ENCODE measurements at regions not wholly inside any gene's neighbourhood (a gene's known extent, or its start where the extent isn't known, plus 50 kb on each side); places are given as distances from the start of the nearest gene placed in this dataset.
A peak's percentile ranks its signal among the peaks of the same experiment; 100 is the strongest.

DNA sequence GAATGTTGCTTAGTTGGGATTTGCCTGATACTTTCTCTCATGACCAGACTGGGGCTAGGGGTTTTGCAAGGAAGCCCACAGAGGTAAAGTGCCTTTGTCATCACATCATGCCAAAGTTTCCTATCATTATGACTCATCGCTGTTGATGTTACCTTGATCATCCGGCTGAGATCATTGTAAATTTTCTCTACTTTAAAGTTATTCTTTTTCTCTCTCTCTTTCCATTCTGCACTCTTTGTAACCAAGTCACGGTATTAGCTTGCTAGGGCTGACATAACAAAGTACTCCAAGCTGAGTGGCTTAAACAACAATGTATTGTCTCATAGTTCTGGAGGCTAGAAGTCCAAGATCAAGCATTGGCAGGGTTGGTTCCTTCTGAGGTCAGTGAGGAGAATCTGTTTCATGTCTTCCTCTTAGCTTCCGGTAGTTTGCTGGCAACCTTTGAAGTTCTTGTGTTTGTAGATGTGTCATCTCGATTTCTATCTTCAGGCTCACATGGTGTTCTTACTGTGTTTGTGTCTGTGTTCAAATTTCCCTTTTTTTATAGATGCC, 113.0 kb downstream of the DTHD1 start:
- DNase-seq: no peak

DNA sequence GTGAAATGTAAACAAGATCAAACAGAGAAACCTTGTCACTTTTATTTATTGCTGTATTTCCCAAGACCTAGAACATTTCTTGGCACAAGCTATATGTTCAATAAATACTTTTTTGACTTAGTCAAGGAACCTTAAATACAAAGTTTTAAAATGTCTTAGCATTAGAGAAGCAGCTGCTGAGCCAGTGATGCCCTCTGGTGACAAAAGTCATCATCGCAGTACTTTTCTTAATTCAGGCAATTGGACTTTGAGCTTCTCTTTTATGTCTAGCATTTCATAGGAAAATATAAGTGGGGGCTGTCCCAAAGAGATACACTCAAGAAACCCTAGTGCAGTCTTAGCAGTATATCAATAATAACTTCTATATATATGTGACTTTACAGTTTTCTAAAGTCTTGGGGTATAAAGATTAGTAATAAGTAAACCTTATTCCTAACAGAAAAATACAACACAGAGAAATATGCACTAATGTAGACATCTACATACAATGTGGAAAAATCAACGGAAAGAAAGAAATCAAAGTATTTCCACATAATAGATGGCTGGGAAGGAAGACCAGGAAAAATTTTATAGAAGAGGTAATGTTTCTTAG, 118.4 kb downstream of the DTHD1 start:
- peak; percentile 60 for DNase-seq

DNA sequence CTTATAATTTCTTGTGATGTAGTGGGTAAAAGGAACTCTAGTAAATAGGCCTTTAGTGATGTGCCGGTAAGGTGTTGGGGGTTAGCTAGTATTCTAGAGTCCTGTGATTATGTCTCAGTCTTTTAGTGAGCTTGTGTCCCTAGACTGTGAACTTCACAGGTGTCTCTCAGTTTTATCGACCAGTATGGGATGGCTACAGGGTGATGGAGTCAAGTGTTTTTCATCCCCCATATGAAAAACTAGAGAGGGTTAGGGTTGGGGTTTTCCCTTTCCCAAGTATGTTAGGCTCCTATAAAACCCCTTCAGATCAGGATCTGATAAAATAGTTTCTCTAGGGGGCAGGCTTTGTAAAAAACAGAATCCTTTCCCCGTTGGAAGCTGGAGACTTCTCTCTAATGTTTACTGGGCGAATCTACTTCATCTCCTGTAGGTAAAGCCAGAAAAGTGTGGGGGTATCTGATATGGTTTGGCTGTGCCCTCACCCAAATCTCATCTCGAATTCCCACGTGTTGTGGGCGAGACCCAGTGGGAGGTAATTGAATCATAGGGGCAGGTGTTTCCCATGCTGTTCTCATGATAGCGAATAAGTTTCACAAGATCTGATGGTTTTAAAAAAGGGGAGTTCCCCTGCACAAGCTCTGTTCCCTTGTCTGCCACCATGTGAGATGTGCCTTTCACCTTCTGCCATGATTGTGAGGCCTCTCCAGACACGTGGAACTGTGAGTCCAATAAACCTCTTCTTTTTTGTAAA, 120.8 kb downstream of the DTHD1 start:
- DNase-seq: no peak

DNA sequence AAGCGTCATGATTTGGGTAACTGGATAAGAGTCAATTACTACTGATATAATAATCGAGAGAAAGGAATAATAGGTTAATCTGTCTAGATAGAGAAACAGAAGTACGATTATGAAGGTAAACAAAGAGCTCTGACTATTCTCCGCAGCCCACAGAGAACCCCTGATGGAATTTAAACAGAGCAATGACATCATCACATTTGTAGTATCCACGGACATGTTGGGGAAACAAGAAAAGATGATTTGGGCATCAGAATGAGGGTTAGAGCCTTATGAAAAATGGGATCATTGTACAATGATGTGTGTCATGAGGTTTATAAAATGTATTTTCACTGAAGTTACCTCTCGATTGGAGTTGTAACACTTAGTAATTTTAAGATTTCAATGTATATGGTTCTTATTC, 129.9 kb downstream of the DTHD1 start:
- DNase-seq: no peak

DNA sequence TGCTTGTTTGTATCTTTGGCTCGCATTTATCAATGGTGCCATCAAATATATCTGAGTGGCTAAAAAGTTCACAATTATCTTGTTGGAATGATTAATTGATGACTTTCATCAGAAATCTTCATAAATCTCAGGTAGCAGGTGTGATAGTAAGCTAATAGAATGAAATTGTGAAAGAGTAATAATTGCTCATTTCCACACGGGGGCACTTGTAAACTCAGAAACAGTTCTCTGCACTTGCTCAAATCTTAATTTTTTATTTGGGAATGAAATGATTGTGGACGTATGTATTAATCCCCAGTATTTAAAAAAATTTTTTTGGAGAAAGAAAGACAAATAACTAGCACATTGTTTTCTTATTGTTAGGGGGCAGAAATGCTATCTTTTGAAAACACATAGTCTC, 132.8 kb downstream of the DTHD1 start:
- DNase-seq: peak; percentile 18

DNA sequence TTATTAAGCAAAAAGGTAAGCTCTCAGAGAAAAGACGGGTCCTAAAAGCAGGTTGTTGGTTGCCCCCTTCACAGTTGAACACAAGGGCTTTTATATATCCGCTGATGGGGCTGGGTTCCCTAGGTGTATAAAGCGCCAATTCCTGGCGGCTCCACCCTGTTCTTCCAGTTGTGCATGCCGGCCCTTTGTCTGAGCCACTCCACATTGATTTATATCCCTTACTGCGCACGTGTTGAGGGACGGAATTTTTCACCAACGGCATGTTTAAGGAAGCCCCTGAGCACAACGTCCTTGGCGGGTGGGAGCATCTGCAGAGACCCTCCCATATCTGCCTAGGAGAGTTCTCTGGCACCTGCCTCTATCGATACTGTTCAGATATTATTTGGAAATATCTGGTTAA, 135.7 kb downstream of the DTHD1 start:
- DNase-seq: no peak

DNA sequence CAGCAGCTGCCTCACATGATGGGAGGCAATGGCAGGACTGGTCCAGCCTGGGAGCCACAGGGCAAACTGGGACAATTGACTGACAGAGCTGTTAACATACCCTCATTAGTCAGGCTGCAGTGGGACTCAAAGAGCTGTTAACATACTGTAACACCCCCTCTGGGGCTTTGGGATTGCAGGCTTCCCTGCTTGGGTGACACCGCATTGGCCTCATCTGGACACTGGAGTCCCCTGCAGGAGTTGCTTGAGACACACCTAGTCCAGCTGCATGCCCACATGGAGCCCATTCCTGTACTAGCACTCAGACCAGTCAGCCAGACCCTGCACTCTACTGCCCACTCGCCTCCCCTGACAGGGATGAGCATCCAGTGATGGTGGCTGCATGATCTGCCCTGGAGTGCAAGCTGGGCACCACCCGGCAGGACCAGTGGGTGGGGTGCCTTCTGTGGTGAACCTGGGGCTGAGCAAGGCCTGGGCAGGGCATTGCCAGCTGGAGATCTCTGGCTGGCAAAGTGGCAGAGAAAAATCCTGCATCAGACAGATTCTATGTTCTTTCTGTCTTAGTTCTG, 138.8 kb downstream of the DTHD1 start:
- DNase-seq: no peak

DNA sequence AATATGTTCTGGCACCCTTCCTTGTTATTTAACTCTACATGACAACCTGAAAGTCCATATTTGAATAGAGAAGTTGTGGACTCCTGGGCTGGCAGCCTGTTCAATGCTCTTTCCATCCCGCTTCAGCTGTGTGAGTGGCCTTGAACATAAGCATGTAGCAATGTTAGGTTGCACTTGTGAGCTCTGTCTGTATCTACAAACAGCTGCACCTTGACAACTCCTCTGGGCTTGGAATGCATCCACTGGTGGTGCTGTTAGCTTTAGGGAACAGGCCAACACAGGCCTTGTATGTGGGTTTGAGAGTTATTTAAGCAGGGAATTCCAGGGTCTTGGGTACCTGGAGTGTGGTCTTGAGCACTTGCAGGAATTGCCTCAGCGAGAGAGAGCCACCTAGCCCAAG, 141.2 kb downstream of the DTHD1 start:
- no peak for DNase-seq

DNA sequence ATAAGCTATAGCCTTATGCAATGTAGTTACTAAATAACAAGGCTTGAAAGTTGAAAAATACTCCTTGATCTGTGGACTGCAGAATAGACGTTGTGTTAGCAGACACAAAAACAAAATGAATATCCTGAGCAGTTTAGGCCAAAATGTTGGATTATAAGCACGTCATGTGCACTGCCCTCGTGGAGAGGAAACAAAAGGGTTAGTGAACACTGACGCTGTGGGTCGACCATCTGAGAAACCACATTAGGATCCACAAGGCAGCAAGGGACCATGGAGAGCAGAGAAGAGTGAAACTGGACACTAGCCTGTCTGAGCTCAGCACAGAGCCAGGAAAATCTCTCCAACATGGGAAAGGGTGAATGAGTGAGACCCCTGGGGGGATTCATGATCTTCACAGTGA, 145.3 kb downstream of the DTHD1 start:
- no peak for DNase-seq

DNA sequence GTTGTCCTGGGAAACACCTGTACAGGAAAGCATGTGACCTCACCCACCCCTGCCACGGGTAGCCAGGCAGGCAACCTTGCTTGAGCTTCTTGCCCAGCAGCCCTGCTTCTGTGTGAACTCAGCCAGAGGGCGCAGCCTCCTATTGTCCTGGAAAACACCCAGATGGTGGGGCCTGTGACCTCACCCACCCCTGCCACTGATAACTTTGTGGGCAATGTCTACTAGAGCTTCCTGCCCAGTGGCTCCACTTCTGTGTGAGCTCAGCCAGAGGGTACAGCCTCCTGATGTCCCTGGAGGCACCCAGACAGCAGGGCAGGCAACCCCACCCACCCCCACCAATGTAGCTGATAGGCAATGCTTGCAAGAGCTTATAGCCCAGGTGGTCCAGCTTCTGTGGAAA, 146.3 kb downstream of the DTHD1 start:
- no peak for DNase-seq

DNA sequence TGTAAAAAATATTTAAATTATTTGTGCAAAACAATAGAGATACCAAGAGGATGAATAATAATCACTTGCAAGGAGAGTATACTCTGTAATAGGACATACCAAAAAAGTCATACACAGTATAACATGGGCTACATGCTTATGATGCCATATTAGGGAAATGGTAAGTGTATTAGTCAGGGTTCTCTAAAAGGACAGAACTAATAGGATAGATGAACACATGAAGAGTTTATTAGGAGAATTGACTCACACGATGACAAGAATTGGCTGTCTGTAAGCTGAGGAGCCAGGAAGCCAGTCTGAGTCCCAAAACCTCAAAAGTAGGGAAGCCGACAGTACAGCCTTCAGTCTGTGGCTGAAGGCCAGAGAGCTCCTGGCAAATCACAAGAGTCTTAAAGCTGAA, 151.2 kb downstream of the DTHD1 start:
- DNase-seq: no peak

DNA sequence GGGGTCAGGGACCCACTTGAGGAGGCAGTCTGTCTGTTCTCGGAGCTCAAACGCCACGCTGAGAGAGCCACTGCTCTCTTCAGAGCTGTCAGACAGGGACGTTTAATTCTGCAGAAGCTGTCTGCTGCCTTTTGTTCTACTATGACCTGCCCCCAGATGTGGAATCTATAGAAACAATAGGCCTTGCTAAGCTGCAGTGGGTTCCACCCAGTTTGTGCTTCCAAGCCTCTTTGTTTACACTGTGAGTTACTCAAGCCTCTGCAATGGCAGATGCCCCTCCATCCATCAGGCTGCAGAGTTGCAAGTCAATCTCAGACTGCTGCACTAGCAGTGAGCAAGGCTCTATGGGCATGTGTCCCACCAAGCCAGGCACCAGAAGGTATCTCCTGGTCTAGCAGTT, 158.1 kb downstream of the DTHD1 start:
- no peak for DNase-seq

DNA sequence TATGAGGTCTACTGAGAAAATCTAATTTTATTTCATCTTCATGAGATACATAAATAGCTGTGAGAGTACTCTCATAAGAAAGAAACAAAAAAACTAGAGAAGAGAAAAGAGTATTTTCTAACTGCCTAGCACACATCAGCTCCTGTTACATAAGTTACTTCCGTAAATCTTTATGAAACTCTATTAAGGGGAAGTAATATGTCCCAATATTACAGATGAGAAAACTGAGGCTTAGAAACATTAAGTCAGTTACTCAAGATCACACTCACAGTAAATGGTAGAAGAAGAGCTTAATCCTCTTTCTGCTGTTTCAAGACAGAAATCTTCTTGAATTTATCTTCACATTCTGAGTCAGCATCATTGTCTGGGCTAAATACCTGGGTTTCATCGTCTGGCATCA, 164.1 kb downstream of the DTHD1 start:
- DNase-seq: no peak

DNA sequence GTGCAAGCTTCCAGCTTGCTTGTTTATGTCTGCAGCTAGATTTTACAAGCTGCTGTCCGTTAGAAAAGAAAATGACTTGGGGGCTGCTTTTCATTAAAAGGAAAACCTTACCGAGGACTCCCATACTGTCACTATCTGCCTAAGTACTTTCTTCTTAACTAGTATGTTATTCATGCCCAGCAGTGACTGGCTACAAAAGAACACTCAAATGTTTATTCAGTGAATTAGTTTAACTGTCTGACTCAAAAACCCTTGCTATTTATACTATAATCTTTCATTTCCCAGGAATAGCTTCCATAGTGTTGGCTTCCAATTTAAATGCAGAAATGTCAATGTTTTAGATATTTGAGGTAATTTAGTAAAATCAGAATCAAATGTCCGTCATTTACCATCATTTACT, 164.9 kb downstream of the DTHD1 start:
- no peak for DNase-seq

DNA sequence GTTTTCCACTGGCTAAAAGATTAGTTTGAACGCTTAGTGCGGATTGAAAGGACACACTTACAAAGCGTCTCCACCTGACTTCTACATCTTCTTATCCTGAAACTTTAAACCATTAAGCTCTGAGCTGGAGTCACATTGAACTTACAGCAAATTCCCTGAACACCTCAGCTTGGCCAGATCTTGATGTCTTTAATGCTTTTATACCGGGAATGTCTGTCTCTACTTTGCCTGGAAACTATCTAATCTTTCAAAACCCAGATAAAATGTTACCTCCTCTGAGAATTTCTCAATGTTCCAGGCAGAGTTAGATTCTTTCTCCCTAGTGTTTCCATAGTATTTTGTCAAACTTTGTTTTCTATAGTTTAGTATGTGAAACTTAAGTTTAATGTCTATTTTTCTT, 179.9 kb downstream of the DTHD1 start:
- DNase-seq: no peak

DNA sequence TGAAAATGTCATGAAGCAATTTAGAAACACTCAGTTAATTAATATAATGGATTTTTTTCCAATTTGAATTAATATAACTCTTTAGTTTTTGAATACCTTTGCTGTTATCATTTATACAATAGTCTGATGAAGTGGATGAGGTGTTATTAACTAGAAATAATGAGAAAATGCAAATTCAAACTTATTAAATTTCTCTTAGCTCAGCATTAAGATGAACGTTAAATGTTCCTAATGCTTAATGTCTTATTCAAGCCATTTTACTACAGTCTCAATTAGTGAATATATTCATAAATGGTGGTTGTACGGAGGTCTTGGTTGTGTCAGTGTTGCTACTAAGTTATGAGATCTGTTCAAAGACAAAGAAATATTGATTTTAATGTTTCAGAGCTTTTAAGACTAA, 186.3 kb downstream of the DTHD1 start:
- DNase-seq: no peak

DNA sequence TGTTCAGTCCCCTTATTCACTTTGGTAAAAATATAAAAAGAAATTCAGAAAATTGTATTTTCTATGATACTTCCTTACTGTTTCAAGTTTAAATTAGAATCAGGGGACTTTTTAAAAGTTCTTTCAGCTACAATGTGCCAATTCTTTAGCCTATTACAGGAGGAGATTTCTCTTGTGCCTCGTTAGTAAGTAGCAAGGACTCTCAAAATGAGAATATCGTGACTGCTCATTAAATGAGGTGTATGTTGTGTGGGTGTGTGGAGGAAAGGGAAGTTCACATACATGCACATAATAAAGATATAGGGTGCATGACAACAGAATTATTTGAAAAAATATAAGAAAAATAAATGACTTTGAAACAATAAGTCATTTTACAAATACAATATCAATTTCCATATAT, 190.5 kb downstream of the DTHD1 start:
- DNase-seq: no peak

DNA sequence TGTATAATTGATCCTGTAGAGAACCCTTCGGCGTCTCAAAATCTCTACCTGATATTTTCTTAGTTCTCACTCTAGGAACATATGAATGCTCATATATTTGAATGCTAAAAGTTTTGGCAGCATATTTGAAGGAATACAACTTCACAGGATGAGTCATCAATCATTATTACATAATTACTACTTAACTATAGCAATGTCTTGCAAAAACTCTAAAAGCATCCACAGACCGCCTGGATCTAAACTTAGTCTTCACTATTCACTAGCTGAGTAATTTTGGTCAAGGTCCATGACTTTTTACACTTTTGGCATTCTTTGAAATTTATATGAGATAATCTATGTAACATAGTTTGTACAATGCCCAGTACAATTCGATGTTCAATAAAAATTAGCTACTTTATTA, 194.7 kb downstream of the DTHD1 start:
- no peak for DNase-seq

DNA sequence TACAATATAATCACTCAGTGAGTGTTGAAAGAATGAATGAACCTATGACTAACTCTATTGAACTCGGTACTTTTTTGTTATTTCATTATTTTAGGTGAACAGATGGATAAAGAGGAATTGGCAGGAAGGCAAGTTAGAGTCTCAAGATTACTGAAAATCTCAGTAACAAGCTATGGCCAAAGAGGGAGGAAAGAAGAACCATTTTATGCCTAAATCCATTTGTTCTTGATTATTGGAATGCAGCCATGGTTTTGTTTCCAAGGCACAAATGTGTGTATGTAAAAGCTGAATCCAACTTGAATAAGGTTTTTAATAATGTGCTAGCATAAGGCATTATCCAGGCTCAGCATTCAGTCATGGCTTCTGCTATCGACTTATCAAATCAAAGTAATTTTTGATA, 196.4 kb downstream of the DTHD1 start:
- no peak for DNase-seq

DNA sequence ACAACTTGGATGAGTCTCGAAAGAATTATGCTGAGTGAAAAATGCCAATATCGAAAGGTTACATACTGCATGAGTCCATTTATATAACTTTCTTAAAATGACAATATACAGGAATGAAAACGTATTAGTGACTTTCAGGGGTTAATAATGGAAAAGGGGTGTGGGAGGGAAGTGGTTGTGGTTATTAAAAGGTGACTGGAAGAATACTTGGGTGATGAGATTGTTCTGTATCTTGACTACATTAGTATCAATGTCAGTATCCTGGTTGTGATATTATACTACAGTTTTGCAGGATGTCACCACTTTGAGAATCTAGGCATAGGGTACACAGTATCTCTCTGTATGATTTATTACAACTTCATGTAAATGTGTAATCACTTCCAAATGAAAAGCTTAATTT, 204.5 kb downstream of the DTHD1 start:
- DNase-seq: no peak

DNA sequence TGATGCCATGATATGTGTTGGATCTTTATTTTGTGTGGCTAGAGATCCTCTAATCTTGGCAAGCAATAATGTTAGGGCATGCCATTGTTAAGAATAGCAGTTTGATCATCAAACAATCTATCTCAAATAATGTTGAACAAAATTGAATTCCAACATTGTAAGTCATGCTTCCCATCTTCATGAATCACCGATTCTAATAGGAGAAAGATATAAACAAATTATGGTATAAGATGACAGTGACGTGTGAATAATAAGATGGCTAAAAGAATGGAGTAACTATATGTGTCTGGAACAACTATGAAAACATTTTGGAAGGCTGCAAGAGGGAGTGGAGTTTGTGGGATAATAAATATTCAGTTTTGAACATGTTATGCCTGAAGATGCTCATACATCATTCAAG, 208.4 kb downstream of the DTHD1 start:
- no peak for DNase-seq

DNA sequence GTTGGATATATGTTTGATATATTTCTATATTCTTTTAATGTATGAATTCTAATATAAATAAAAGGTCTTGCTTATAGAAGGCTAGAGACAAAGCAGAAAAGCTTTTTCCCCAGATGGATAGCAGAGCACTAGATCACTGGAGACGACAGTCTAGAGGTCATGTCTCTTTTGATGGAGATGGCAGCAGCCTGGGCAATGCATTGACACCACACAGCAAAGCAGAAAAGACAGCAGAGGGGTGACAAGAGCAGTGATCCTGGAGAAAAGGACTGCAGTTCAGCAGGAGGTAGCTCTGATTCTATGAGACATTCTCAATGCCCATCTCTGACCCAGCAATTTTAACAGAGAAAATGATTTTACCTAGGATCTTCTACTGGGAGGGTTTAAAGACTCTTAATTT, 210.6 kb downstream of the DTHD1 start:
- DNase-seq: no peak

DNA sequence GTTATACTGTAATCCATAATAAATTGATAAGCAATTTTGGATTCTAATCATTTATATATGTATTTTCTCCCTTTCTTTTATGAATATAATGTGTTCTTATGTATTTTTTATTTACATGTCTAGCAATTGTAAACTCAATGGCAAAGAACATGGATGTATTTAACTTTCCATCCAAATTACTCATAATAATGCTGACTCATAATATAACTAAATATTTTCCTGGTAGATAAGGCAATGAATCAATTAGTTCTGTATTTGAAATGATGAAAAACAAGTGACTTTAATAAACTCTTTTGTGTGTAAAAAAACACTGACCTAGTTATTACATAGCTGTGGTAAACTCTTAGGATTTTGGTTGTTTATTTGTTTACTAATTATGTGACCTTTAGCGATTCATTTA, 211.2 kb downstream of the DTHD1 start:
- no peak for DNase-seq

DNA sequence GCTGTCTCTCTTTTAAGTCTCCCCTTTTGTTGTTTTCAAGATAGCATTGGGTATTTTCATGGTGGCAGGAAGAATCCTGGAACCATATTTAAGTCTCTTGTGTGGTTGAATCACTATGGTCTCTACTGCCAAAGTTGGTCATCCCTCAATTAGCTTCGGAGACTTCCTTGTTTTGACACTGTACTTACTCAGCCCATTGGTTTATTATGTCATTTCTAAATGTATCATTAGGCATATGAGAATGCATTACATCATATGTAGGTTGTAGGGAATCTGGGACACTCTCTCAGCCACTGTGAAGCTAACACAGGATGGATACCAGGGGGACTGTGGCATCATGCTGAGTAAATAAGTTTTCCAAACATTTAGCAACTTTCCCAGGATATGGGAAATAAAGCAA, 211.8 kb downstream of the DTHD1 start:
- DNase-seq: no peak

DNA sequence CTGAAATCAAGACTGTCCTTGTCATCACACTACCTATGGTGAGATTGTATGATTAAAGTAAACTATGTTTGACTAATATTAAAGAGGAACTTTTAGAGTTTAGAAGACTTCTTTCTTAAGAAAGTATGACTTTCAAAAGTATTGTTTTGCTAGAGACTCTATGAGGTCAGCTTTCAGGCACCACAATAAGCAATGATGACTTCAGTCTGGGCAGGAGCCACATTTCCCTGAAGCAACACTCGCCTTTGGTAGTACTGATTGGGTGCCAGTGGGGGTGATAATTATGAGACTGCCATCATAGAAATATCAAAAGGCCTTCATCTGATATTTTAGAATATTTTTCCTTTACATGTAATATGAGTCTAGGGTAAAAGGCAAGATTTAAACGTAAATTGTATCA, 212.6 kb downstream of the DTHD1 start:
- DNase-seq: no peak
